ENCODE measurements at regions not wholly inside any gene's neighbourhood (a gene's known extent, or its start where the extent isn't known, plus 50 kb on each side); places are given as distances from the start of the nearest gene placed in this dataset.

GRCh38 chr2:196247114-196247975, 76.0 kb upstream of the STK17B start:
- no peaks in the 10 kb centered on the region for H3K9me2 ChIP-seq (ENCODE audit: insufficient read depth)
- no peak for TF ChIP-seq EZH2phosphoT487 (IDR thresholded peaks at IDR 0.05; ENCODE audit: insufficient read depth, low read depth)
- TF ChIP-seq EZH2 (IDR thresholded peaks at IDR 0.05; ENCODE audit: insufficient read depth, poor library complexity, severe bottlenecking) = no peak
- H3K79me2 ChIP-seq (ENCODE audit: insufficient read depth) = no peaks in the 10 kb centered on the region
- no peak overlapping the region; the same call in 1 of the 2 replicates for H3K27ac ChIP-seq
- H2AFZ ChIP-seq = 0 out of 2 replicates have a peak overlapping the region, but pooled peaks have one; percentile 7
- no peak overlapping the region for H3K4me2 ChIP-seq (ENCODE audit: unreplicated experiment)
- no peak overlapping the region for H3K4me3 ChIP-seq
- DNase-seq = no peak
- H3K9me3 ChIP-seq (ENCODE audit: low read depth) = no peaks in the 10 kb centered on the region
- H3K27me3 ChIP-seq (replicated peaks; ENCODE audit: insufficient read depth) = no peaks in the 10 kb centered on the region
- WGBS, 2 experiments (ENCODE audit: low coverage in 1 of 2, low lambda C conversion rate in 2 of 2, missing lambda C conversion rate in 2 of 2) = 59 to 62% methylated on average over 8 of the region's 8 CpGs
- H3K9ac ChIP-seq = no peak overlapping the region
- H3K36me3 ChIP-seq (ENCODE audit: low read depth) = no peaks in the 10 kb centered on the region
- H3F3A ChIP-seq (ENCODE audit: insufficient read depth) = peaks cover 43% of the 10 kb centered on the region
- in situ Hi-C loops (cut with MboI) = no loop called here
- no peaks in the 10 kb centered on the region for H4K20me1 ChIP-seq (ENCODE audit: insufficient read depth)
- peaks cover 64% of the 10 kb centered on the region for H3K4me1 ChIP-seq (ENCODE audit: insufficient read depth)

- WGBS, 2 experiments (ENCODE audit: low coverage in 1 of 2, low lambda C conversion rate in 2 of 2, missing lambda C conversion rate in 2 of 2) = 36 to 45% methylated on average over 3 of the region's 3 CpGs
- Histone ChIP-seq H3K9me3 (ENCODE audit: low read depth) (no peaks in the 10 kb centered on the region), H3K27me3 (replicated peaks; ENCODE audit: insufficient read depth) (no peaks in the 10 kb centered on the region), H3K4me3 (no peak overlapping the region), H3K9ac (no peak overlapping the region), H2AFZ (0 out of 2 replicates have a peak overlapping the region, but pooled peaks have one; percentile 7), H3K4me2 (ENCODE audit: unreplicated experiment) (no peak overlapping the region), H3K27ac (no peak overlapping the region; the same call in 1 of the 2 replicates), H3K79me2 (ENCODE audit: insufficient read depth) (no peaks in the 10 kb centered on the region), H3K9me2 (ENCODE audit: insufficient read depth) (no peaks in the 10 kb centered on the region), H3F3A (ENCODE audit: insufficient read depth) (peaks cover 41% of the 10 kb centered on the region), H3K4me1 (ENCODE audit: insufficient read depth) (peaks cover 64% of the 10 kb centered on the region), H4K20me1 (ENCODE audit: insufficient read depth) (no peaks in the 10 kb centered on the region), H3K36me3 (ENCODE audit: low read depth) (no peaks in the 10 kb centered on the region)
- TF ChIP-seq EZH2 (IDR thresholded peaks at IDR 0.05; ENCODE audit: insufficient read depth, poor library complexity, severe bottlenecking) = no peak
- no peak for TF ChIP-seq EZH2phosphoT487 (IDR thresholded peaks at IDR 0.05; ENCODE audit: insufficient read depth, low read depth)
- in situ Hi-C loops (cut with MboI) = no loop called here
- no peak for DNase-seq
Observed at GRCh38 chr2:196247976-196248280, 76.5 kb upstream of the STK17B start.

DNA sequence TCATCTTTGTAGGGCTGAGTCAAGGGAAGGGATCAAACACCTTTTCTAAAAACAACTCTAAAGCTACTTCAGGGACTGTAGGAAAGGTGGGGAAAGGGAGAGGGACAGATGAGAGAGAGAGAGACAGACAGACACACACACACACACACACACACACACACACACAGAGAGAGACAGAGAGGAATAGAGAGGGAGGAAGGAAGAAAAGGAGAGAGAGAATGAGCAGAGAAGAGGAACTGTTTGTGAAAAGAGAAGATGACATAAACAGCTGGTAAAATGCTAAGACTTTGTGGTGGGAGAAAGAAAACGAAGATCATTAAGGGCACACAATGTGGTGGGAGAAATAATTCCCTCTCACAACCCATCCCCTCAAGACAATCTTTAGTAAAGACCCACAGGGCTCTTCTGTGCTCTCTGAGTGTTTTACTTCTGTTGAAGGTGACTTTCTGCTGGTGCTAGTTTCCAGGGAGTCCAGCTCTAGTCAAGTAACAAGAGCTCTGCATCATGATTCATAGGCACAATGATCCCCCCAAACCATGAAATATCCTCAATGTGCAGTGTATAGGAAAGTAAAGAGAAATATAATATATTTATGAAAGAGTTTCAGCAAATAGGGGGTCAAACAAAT, 77.2 kb upstream of the STK17B start:
- no peak overlapping the region for H3K27ac ChIP-seq
- peaks cover 71% of the 10 kb centered on the region for H3K4me1 ChIP-seq (ENCODE audit: insufficient read depth)
- no peaks in the 10 kb centered on the region for H4K20me1 ChIP-seq (ENCODE audit: insufficient read depth)
- no peaks in the 10 kb centered on the region for H3K79me2 ChIP-seq (ENCODE audit: insufficient read depth)
- no peak for DNase-seq
- no peak overlapping the region for H3K4me3 ChIP-seq
- H3K36me3 ChIP-seq (ENCODE audit: low read depth) = no peaks in the 10 kb centered on the region
- no peaks in the 10 kb centered on the region for H3K9me2 ChIP-seq (ENCODE audit: insufficient read depth)
- H3K4me2 ChIP-seq (ENCODE audit: unreplicated experiment) = no peak overlapping the region
- H2AFZ ChIP-seq = no peak overlapping the region
- H3K9me3 ChIP-seq (ENCODE audit: low read depth) = no peaks in the 10 kb centered on the region
- no peaks in the 10 kb centered on the region for H3K27me3 ChIP-seq (replicated peaks; ENCODE audit: insufficient read depth)
- TF ChIP-seq EZH2 (IDR thresholded peaks at IDR 0.05; ENCODE audit: insufficient read depth, poor library complexity, severe bottlenecking) (no peak), EZH2phosphoT487 (IDR thresholded peaks at IDR 0.05; ENCODE audit: insufficient read depth, low read depth) (no peak)
- in situ Hi-C loops (cut with MboI) = no loop called here
- 89 to 100% methylated on average over 1 of the region's 1 CpG for WGBS, 2 experiments (ENCODE audit: low coverage in 1 of 2, low lambda C conversion rate in 2 of 2, missing lambda C conversion rate in 2 of 2)
- H3F3A ChIP-seq (ENCODE audit: insufficient read depth) = peaks cover 48% of the 10 kb centered on the region
- no peak overlapping the region for H3K9ac ChIP-seq

DNA sequence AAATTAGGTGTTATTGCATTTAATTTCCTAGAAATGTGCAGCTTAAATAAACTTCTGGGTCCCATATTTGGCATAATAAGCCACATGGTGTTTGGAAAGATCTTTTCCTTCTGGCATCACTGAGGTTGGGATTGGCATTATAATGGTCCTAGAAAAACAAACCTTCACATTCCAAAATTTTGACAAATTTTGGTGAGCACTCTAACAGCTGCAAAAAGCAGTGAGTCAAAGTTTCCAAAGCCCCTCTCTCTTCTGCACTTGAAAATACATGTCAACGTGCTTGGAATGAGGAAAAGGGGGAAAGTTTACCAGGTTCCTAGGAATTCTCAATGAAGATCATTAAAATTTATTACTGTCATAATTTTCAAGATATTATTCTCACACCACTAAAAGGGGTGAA, 77.8 kb upstream of the STK17B start:
- peak overlapping the region; percentile 53 for H3K27ac ChIP-seq
- peak overlapping the region; percentile 19 for H3K4me2 ChIP-seq (ENCODE audit: unreplicated experiment)
- no peaks in the 10 kb centered on the region for H4K20me1 ChIP-seq (ENCODE audit: insufficient read depth)
- in situ Hi-C loops (cut with MboI) = no loop called here
- peaks cover 71% of the 10 kb centered on the region for H3K4me1 ChIP-seq (ENCODE audit: insufficient read depth)
- TF ChIP-seq EZH2phosphoT487 (IDR thresholded peaks at IDR 0.05; ENCODE audit: insufficient read depth, low read depth) (no peak), EZH2 (IDR thresholded peaks at IDR 0.05; ENCODE audit: insufficient read depth, poor library complexity, severe bottlenecking) (no peak)
- H3K9ac ChIP-seq = no peak overlapping the region
- H3K9me3 ChIP-seq (ENCODE audit: low read depth) = no peaks in the 10 kb centered on the region
- WGBS, 2 experiments (ENCODE audit: low coverage in 1 of 2, low lambda C conversion rate in 2 of 2, missing lambda C conversion rate in 2 of 2) = 17 to 18% methylated on average over 1 of the region's 1 CpG
- H3K9me2 ChIP-seq (ENCODE audit: insufficient read depth) = no peaks in the 10 kb centered on the region
- no peaks in the 10 kb centered on the region for H3K27me3 ChIP-seq (replicated peaks; ENCODE audit: insufficient read depth)
- H3K79me2 ChIP-seq (ENCODE audit: insufficient read depth) = no peaks in the 10 kb centered on the region
- DNase-seq = peak; percentile 47
- peaks cover 49% of the 10 kb centered on the region for H3F3A ChIP-seq (ENCODE audit: insufficient read depth)
- no peak overlapping the region for H3K4me3 ChIP-seq
- no peaks in the 10 kb centered on the region for H3K36me3 ChIP-seq (ENCODE audit: low read depth)
- H2AFZ ChIP-seq = no peak overlapping the region

All from GM23248 (cell line).